ENCODE measurements at regions not wholly inside any gene's neighbourhood (a gene's known extent, or its start where the extent isn't known, plus 50 kb on each side); places are given as distances from the start of the nearest gene placed in this dataset.

GRCh38 chr7:94239661-94240234, 154.9 kb upstream of the COL1A2 start:
- no peak for DNase-seq

GRCh38 chr7:94240902-94241301, 153.8 kb upstream of the COL1A2 start:
- DNase-seq: no peak

- DNase-seq: no peak
These were observed 153.2 kb upstream of the COL1A2 start for GRCh38 chr7:94241402-94241925.

- DNase-seq: no peak
These were observed 151.5 kb upstream of the COL1A2 start for GRCh38 chr7:94243066-94243711.

GRCh38 chr7:94244760-94245159, 149.9 kb upstream of the COL1A2 start:
- no peak for DNase-seq

GRCh38 chr7:94245500-94245899, 149.2 kb upstream of the COL1A2 start:
- no peak for DNase-seq

GRCh38 chr7:94247970-94248369, 146.7 kb upstream of the COL1A2 start:
- DNase-seq: no peak

GRCh38 chr7:94249631-94250030, 145.1 kb upstream of the COL1A2 start:
- no peak for DNase-seq

- no peak for DNase-seq
These were observed 144.6 kb upstream of the COL1A2 start for GRCh38 chr7:94250124-94250523.

GRCh38 chr7:94250987-94251386, 143.7 kb upstream of the COL1A2 start:
- no peak for DNase-seq

- no peak for DNase-seq
These were observed 142.6 kb upstream of the COL1A2 start for GRCh38 chr7:94252124-94252523.

GRCh38 chr7:94252971-94253370, 141.7 kb upstream of the COL1A2 start:
- DNase-seq: no peak

GRCh38 chr7:94253686-94254085, 141.0 kb upstream of the COL1A2 start:
- no peak for DNase-seq

GRCh38 chr7:94258418-94259300, 136.0 kb upstream of the COL1A2 start:
- DNase-seq: no peak

GRCh38 chr7:94261067-94261466, 133.6 kb upstream of the COL1A2 start:
- no peak for DNase-seq

- no peak for DNase-seq
These were observed 129.9 kb upstream of the COL1A2 start for GRCh38 chr7:94264756-94265155.

GRCh38 chr7:94265456-94265855, 129.2 kb upstream of the COL1A2 start:
- no peak for DNase-seq

GRCh38 chr7:94266238-94266644, 128.5 kb upstream of the COL1A2 start:
- DNase-seq: no peak

- no peak for DNase-seq
These were observed 123.9 kb upstream of the COL1A2 start for GRCh38 chr7:94270772-94271171.

- DNase-seq: no peak
These were observed 121.7 kb upstream of the COL1A2 start for GRCh38 chr7:94272821-94273583.

GRCh38 chr7:94274828-94275227, 119.9 kb upstream of the COL1A2 start:
- DNase-seq: peak in 1 of 2 experiments; percentile 6

GRCh38 chr7:94276027-94276426, 118.7 kb upstream of the COL1A2 start:
- no peak for DNase-seq

GRCh38 chr7:94276795-94277194, 117.9 kb upstream of the COL1A2 start:
- DNase-seq: no peak

All from activated CD4-positive, alpha-beta T cell treated with anti-CD3 and anti-CD28 coated beads, Interleukin-2, amount 50 U/mL, for 48 hours (primary cell).